Fibroblast of lung (primary cell): ENCODE measurements at regions not wholly inside any gene's neighbourhood (a gene's known extent, or its start where the extent isn't known, plus 50 kb on each side); places are given as distances from the start of the nearest gene placed in this dataset.

ENCODE experiments used
- CTCF ChIP-seq, 2 donors: IDR thresholded peaks in 1 of 2; conservative IDR thresholded peaks in 1 of 2; 1 replicate in 1 of 2; 2 replicates in 1 of 2; pipeline ENCODE4 v1.5.1; 2011 to 2012; ENCODE audit warnings: low read length in 2 of 2, control low read depth in 1 of 2, inconsistent platforms in 1 of 2, low read depth in 1 of 2, mild to moderate bottlenecking in 1 of 2
- EZH2 ChIP-seq: IDR thresholded peaks from 2 replicates; pipeline ENCODE4 v1.5.1; 2012; ENCODE audit warnings: low read length, control low read depth, mild to moderate bottlenecking; ENCODE audit errors: missing control alignments

- no peak for TF ChIP-seq CTCF (conservative IDR thresholded peaks at IDR 0.05 in 1 of 2, IDR thresholded peaks at IDR 0.05 in 1 of 2; ENCODE audit: low read depth in 1 of 2, low read length in 2 of 2)
- no peak for TF ChIP-seq EZH2
Measured at GRCh38 chr11:112541140-112542046, 280.7 kb upstream of the PLET1 start.
